NCI-H748 (cell line): ENCODE measurements at regions not wholly inside any gene's neighbourhood (a gene's known extent, or its start where the extent isn't known, plus 50 kb on each side); places are given as distances from the start of the nearest gene placed in this dataset.

Source experiments
- DNase-seq: peaks from one replicate; lab custom pipeline; 2025; ENCODE audit not compliant: unreplicated experiment; lab: John Stamatoyannopoulos, UW

DNA sequence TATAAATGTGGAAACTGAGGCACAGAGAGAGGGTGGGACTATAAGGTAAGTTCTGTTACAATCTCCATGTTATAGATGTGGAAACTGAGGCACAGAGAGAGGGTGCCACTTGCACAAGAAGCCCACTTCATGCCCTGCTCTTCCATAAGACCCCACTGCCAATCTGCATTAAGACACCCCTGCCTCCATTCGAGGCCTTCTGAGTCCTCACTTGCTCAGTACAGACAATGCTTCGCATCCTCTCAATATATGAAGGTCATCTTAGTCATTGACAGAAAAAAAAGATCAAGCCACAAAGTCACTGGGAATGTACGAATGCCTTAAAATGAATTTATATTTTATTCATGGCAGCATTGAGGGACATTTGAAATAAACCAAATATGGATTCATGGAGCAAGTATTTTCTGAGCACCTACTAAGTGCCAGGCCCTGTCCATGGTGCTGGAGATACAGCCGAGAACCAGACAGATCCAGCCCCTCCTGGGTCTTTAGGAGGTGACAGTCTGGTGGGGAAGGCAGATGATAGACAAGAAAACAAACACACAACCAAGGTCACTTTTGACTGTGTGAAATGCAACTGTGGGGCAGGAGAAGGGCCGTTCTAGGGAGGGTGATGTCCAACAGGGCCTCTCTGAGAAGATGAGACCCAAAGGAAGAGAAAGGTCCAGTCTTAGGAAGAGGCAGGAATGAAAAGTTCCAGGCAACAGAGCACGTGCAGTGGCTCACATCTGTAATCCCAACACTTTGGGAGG is 92.5 kb upstream of the PTPN1 start:
- no peak for DNase-seq

DNA sequence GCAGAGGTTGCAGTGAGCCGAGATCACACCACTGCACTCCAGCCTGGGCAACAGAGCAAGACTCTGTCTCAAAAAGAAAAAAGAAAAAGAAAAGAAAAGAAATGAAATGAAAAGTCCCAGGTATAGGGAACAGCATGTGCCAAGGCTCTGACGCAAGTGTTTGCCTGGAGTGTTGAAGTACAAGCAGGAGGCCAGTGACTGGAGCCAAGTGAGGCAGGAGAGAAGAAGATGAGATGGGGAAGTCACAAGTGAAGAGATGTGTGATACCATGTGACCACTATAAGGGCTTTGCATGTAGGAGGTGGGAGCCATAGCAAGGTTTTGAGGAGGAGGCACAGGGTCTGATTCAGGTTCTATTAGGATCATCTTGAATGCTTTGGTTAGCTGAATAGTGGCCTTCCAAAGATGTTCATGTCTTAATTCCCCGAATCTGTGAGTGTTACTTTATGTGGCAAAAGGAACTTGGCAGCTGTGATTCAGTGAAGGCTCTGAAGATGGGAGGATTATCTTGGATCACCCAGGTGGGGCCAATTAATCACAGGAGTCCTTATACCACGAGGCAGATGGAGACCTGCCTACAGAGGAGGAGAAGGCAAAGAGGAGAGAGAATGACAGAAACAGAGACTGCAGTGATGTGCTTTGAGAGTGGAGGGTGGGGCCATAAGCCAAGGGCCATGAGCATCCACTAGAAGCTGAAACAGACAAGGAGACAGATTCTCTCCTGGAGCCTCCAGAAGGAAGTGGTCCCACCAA is 91.1 kb upstream of the PTPN1 start:
- no peak for DNase-seq

DNA sequence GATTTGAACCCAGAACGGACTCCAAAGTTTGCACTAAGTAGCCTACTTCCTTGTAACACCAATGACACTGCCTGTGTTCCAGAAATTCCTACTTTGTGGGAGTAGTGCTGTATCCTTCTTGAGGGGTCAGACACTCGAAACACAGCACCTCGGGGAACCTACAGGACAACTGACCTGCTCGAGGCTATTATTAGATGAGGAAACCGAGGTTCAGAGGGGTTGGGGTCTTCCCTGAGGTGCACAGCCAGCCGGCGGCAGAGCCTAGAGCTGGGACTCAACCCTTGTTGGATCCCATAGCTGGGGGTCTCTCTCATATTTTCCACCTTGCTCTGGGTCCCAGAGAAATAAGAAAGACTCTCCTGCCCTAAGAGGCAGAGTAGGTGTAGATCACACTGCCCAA is 89.8 kb upstream of the PTPN1 start:
- no peak for DNase-seq

GRCh38 chr20:50421356-50422340 is 88.5 kb upstream of the PTPN1 start:
- DNase-seq: no peak

DNA sequence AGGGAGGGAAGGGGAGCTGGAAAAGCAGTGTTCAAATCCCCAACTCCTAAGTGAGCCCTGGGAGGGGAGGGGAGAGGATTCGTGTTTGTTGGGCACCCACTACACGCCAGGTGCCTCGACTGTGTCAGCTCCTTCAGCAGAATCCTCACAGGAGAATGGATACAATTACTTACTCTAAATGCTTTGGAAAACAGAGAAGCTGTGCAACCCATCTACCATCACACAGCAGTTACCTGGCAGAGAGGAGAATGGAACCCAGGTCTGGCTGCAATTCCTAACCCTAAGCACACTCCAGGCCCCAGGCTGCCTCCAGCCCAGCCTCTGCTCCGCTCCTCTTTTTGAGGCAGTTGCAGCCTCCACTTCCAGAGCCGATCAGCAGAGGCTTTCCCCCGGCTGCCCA is 86.4 kb upstream of the PTPN1 start:
- DNase-seq: no peak

DNA sequence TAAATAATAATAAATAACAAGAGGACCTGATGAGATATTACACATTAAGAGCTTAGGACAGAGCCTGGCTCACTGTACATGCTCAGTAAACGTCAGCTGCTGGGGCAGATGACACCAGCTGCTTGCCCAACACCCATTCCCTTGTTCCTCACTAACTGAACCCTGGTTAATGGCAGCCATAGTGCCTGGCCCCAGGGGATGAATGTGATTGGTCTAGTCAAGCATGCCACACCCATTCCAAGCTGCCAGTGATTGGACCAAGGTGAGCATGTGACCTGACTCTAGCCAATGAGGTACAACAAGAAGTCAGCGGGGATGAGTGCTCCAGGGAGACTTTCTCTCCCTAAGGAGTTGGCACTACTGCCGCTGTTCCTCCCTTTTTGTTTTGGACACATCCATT is 85.1 kb upstream of the PTPN1 start:
- no peak for DNase-seq

- DNase-seq: no peak
Measured at GRCh38 chr20:50426866-50427718, 83.1 kb upstream of the PTPN1 start.

- DNase-seq: no peak
Measured at GRCh38 chr20:50427719-50428083, 82.5 kb upstream of the PTPN1 start.

DNA sequence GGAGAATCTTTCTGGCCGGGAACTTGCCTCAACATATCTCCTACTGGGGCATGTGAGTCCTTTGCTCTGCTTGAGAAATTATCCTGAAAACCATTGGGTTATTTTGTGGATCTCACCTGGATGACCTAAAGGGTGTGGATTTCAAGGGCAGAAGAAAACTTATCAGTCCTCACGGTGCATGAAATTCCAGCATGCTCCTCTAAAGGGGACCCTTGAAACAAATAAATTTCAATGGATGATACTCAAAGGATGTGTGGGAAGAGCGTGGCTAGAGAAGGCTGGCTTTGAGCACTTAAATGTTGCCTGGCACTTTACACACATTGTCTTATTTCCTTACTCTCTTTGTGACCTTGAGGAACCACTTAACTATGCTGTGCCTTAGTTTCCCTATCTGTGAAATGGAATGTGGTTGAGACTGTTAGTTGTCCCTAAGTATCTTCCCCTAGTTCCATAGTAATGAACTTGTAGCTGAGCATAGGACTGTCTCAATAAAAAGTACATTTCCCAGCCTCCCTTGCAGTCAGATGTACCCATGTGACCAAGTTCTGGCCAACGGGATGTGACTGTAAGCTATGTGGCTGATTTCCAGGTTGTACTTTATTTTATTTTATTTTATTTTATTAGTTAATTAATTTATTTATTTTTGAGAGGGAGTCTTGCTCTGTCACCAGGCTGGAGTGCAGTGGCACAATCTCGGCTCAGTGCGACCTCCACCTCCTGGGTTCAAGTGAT is 81.9 kb upstream of the PTPN1 start:
- no peak for DNase-seq

- DNase-seq: no peak
Measured at GRCh38 chr20:50429412-50429811, 80.8 kb upstream of the PTPN1 start.

DNA sequence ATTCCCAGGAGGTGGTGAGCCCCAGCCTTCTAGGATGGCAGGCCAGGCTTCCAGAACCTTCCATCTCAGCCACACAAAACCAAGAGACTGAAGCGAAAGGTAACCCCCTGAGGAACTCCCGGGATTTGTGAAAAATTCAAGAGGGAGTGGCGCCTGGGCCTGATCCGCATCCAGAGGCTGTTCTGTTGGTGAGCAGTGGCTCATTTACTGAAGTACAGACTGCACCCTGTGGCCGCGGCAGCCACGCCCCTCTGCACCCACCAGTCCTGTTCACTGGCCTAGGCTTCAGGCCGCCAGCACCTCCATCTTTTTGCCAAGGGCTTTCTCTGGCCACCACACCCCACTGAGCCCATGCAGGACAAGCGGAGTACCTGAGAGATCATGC is 79.1 kb upstream of the PTPN1 start:
- no peak for DNase-seq

DNA sequence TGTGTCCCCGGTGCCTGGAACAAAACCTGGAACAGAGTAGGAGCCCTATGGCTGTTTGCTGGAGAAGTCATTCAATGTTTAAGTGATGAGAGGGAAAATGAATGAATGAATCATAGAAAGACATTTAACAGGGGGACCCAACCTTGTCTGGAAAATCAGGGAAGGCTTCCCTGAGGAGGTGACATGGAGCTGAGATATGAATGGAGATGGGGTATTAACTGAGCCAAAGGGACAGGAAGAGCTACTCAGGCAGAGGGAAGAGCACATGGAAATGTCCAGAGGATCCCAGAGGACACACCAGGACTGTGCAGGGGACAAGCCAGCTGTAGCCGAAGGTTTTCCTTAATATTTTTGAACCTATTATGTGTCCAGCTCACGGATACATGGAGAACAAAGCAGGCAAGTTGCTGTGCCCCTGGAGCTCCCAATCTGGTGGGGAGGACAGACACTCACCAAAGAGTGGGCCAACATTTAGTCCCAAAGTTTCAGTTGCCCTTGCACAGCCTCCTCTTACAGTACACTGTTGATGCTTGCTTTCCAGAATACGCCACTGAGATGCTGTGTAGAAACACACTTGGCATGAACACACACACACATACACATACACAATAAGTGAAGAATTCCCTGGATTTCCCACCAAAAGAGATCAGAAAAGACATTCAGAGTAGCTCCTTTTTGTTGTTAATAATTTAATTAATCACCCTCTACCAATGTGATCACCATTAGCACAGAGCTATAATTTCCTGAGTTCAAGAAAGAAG is 77.0 kb upstream of the PTPN1 start:
- DNase-seq: no peak

- no peak for DNase-seq
Measured at GRCh38 chr20:50434321-50434652, 75.9 kb upstream of the PTPN1 start.

DNA sequence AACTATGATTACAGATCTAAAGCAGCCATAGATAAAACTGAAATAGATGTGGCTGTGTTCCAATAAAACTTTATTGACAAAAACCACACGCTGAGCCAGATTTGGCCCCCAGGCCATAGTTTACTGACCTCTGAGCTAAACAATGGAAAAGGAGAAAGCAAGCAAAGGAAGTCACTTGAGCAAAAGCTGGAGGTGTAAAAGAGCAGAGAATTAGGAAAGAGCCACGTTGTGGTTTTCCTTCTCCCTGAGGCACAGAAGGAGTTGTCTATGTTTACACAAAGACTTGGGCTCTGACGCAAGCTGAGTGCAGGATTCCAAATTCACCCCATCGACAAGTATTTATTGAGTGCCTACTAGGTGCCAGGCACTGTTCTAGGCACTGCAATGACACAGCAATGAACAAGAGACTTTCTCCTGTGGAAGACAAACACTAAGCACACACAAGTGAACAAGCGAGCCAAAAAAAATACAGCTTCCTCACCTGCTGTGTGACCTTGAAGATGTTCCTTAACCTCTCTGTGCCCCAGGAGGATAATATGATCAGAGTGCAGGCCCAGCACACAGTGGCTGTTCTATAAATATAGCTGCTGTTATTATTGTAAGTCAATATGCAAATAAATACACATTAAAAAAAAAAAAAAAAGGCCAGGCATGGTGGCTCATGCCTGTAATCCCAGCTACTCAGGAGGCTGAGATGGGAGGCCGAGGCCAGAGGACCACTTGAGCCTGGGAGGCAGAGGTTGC is 75.4 kb upstream of the PTPN1 start:
- no peak for DNase-seq

- no peak for DNase-seq
Measured at GRCh38 chr20:50435397-50436051, 74.7 kb upstream of the PTPN1 start.

GRCh38 chr20:50436052-50436656 is 74.0 kb upstream of the PTPN1 start:
- DNase-seq: no peak

GRCh38 chr20:50436696-50437095 is 73.5 kb upstream of the PTPN1 start:
- DNase-seq: no peak

GRCh38 chr20:50438986-50439407 is 71.2 kb upstream of the PTPN1 start:
- no peak for DNase-seq
